GM12891 (cell line): ENCODE measurements at regions not wholly inside any gene's neighbourhood (a gene's known extent, or its start where the extent isn't known, plus 50 kb on each side); places are given as distances from the start of the nearest gene placed in this dataset.

Experiments
- POLR2A ChIP-seq: IDR thresholded peaks from 2 replicates; pipeline ENCODE4 v1.6.1; 2011; ENCODE audit warnings: low read depth, low read length, control low read depth
- POLR2AphosphoS5 ChIP-seq: IDR thresholded peaks from 2 replicates; pipeline ENCODE4 v1.6.1; 2011; ENCODE audit warnings: low read depth, low read length, control low read depth
- POU2F2 ChIP-seq: IDR thresholded peaks from 2 replicates; pipeline ENCODE4 v1.6.1; 2011; ENCODE audit warnings: low read depth, mild to moderate bottlenecking, control low read depth, low read length, moderate library complexity
- TAF1 ChIP-seq: IDR thresholded peaks from 2 replicates; pipeline ENCODE4 v1.6.1; 2011; ENCODE audit warnings: low read depth, low read length, control low read depth

DNA sequence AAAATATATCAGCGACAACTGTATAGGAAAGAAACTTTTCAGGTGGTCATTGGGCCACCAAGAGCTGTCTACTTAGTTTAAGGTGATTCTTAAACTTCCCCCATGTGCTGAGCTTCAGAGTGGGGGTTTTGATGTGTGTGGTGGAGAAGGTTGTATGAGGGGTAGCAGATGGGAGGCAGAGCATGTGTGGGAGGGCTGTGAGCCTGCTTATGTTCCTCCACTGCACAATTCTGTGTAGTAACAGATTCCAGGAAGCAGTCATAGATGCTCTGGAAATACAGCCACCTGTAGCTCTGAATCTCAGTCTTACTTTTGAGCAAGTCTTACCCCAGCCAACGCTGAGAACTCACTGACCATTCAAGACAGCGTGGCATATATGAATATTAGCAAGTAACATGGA, 95.3 kb upstream of the SPATA13 start:
- TF ChIP-seq POLR2A (no peak), POU2F2 (no peak), POLR2AphosphoS5 (no peak), TAF1 (no peak)
